Stromal cell of bone marrow (primary cell): ENCODE measurements at regions not wholly inside any gene's neighbourhood (a gene's known extent, or its start where the extent isn't known, plus 50 kb on each side); places are given as distances from the start of the nearest gene placed in this dataset.
"Not testable (repeated sequence)": the region's sequence is repeated elsewhere in the genome, so short reads cannot be mapped to it uniquely, and the experiment has no call there.

Experiments used
- DNase-seq: peaks from one replicate; pipeline ENCODE4 v3.0.0-alpha.2; 2012; ENCODE audit warnings: low read depth

GRCh38 chr1:30000266-30000665 is 723.1 kb downstream of the MATN1 start:
- no peak for DNase-seq

- no peak for DNase-seq
These were observed 723.8 kb downstream of the MATN1 start for GRCh38 chr1:29999595-29999994.

- no peak for DNase-seq
These were observed 724.7 kb downstream of the MATN1 start for GRCh38 chr1:29998686-29999085.

GRCh38 chr1:29997818-29998217 is 725.6 kb downstream of the MATN1 start:
- not testable (repeated sequence) for DNase-seq

- no peak for DNase-seq
These were observed 729.4 kb downstream of the MATN1 start for GRCh38 chr1:29993950-29994349.

GRCh38 chr1:29991815-29992214 is 731.6 kb downstream of the MATN1 start:
- DNase-seq = no peak

- DNase-seq = no peak
These were observed 732.4 kb downstream of the MATN1 start for GRCh38 chr1:29991025-29991424.

GRCh38 chr1:29990304-29990703 is 733.1 kb downstream of the MATN1 start:
- DNase-seq = no peak

GRCh38 chr1:29986986-29987385 is 736.4 kb downstream of the MATN1 start:
- DNase-seq = no peak

GRCh38 chr1:29985606-29985945 is 737.8 kb downstream of the MATN1 start:
- DNase-seq = no peak

GRCh38 chr1:29984862-29985605 is 738.4 kb downstream of the MATN1 start:
- DNase-seq = no peak

- no peak for DNase-seq
These were observed 739.1 kb downstream of the MATN1 start for GRCh38 chr1:29984166-29984861.

- no peak for DNase-seq
These were observed 740.1 kb downstream of the MATN1 start for GRCh38 chr1:29983321-29983720.

GRCh38 chr1:29981586-29982239 is 741.7 kb downstream of the MATN1 start:
- no peak for DNase-seq

GRCh38 chr1:29977550-29977949 is 741.2 kb downstream of the PTPRU start:
- DNase-seq = no peak

- peak; percentile 8 for DNase-seq
These were observed 738.8 kb downstream of the PTPRU start for GRCh38 chr1:29975036-29975694.

GRCh38 chr1:29974316-29974724 is 738.0 kb downstream of the PTPRU start:
- DNase-seq = peak; percentile 28

GRCh38 chr1:29973406-29973805 is 737.1 kb downstream of the PTPRU start:
- DNase-seq = no peak

GRCh38 chr1:29972421-29973053 is 736.2 kb downstream of the PTPRU start:
- DNase-seq = no peak

GRCh38 chr1:29971703-29972102 is 735.4 kb downstream of the PTPRU start:
- DNase-seq = no peak

- no peak for DNase-seq
These were observed 734.5 kb downstream of the PTPRU start for GRCh38 chr1:29970747-29971325.

GRCh38 chr1:29969576-29969975 is 733.3 kb downstream of the PTPRU start:
- DNase-seq = no peak
